ENCODE measurements at regions not wholly inside any gene's neighbourhood (a gene's known extent, or its start where the extent isn't known, plus 50 kb on each side); places are given as distances from the start of the nearest gene placed in this dataset.

GRCh38 chr13:67519356-67519755, 289.2 kb upstream of the PCDH9 start:
- TF ChIP-seq, protein P1, sequence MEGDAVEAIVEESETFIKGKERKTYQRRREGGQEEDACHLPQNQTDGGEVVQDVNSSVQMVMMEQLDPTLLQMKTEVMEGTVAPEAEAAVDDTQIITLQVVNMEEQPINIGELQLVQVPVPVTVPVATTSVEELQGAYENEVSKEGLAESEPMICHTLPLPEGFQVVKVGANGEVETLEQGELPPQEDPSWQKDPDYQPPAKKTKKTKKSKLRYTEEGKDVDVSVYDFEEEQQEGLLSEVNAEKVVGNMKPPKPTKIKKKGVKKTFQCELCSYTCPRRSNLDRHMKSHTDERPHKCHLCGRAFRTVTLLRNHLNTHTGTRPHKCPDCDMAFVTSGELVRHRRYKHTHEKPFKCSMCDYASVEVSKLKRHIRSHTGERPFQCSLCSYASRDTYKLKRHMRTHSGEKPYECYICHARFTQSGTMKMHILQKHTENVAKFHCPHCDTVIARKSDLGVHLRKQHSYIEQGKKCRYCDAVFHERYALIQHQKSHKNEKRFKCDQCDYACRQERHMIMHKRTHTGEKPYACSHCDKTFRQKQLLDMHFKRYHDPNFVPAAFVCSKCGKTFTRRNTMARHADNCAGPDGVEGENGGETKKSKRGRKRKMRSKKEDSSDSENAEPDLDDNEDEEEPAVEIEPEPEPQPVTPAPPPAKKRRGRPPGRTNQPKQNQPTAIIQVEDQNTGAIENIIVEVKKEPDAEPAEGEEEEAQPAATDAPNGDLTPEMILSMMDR (IDR thresholded peaks at IDR 0.05; ENCODE audit: control extremely low read depth in 1 of 3, insufficient read depth in 1 of 3, low read depth in 1 of 3, low read length in 3 of 3): no peak
- TF ChIP-seq EP300 (IDR thresholded peaks at IDR 0.05; ENCODE audit: borderline replicate concordance in 1 of 2, low read depth in 2 of 2, low read length in 2 of 2): no peak
- TF ChIP-seq GABPA (IDR thresholded peaks at IDR 0.05; ENCODE audit: borderline replicate concordance, insufficient read depth, low read length): no peak
- TF ChIP-seq, protein P2, sequence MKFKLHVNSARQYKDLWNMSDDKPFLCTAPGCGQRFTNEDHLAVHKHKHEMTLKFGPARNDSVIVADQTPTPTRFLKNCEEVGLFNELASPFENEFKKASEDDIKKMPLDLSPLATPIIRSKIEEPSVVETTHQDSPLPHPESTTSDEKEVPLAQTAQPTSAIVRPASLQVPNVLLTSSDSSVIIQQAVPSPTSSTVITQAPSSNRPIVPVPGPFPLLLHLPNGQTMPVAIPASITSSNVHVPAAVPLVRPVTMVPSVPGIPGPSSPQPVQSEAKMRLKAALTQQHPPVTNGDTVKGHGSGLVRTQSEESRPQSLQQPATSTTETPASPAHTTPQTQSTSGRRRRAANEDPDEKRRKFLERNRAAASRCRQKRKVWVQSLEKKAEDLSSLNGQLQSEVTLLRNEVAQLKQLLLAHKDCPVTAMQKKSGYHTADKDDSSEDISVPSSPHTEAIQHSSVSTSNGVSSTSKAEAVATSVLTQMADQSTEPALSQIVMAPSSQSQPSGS (IDR thresholded peaks at IDR 0.05; ENCODE audit: low read length): no peak
- TF ChIP-seq POLR2AphosphoS5 (IDR thresholded peaks at IDR 0.05; ENCODE audit: low read depth, low read length): no peak
- TF ChIP-seq CEBPB (IDR thresholded peaks at IDR 0.05; ENCODE audit: low read depth, low read length): no peak
- TF ChIP-seq HDAC2 (IDR thresholded peaks at IDR 0.05; ENCODE audit: borderline replicate concordance in 1 of 2, low read depth in 2 of 2, low read length in 2 of 2): no peak
- no peak for TF ChIP-seq EZH2 (IDR thresholded peaks at IDR 0.05; ENCODE audit: low read depth, low read length, severe bottlenecking)
- TF ChIP-seq ZNF274 (IDR thresholded peaks at IDR 0.05; ENCODE audit: borderline replicate concordance, extremely low read depth, low read length): no peak
- no peak for TF ChIP-seq CBX8 (IDR thresholded peaks at IDR 0.05; ENCODE audit: borderline replicate concordance, low read depth, low read length)
- no peak for TF ChIP-seq TCF12 (IDR thresholded peaks at IDR 0.05; ENCODE audit: low read depth, low read length)
- TF ChIP-seq JUN (IDR thresholded peaks at IDR 0.05; ENCODE audit: low read depth, low read length): no peak

Data from H1 (cell line).